SK-N-SH (cell line): ENCODE measurements at regions not wholly inside any gene's neighbourhood (a gene's known extent, or its start where the extent isn't known, plus 50 kb on each side); places are given as distances from the start of the nearest gene placed in this dataset.

Experiments used
- CTCF ChIA-PET: fragments of 300-600, 350-600 bp; formaldehyde crosslinking; extraction: SDS; loops from one replicate; lab custom pipeline; 2021; lab: Yijun Ruan, JAX
- POLR2A ChIA-PET: fragments of 350-600 bp; sonication (Branson Sonifier 250); formaldehyde crosslinking; extraction: SDS; loops from one replicate; lab custom pipeline; 2020; ENCODE audit warnings: antibody characterized with exemption, inconsistent platforms; lab: Yijun Ruan, JAX
- DNase-seq: peaks from one replicate; pipeline ENCODE4 v3.0.0; 2012
- H2AFZ ChIP-seq: fragments of 200-600 bp; sonication (generic); 2 replicates; pipeline ENCODE4 v1.8.1; 2016; ENCODE audit warnings: antibody characterized with exemption, mild to moderate bottlenecking, low read depth
- H3F3A ChIP-seq: fragments of 200-600 bp; sonication (generic); replicated peaks from 2 replicates; pipeline ENCODE3; 2016; ENCODE audit warnings: antibody characterized with exemption, mild to moderate bottlenecking; ENCODE audit not compliant: insufficient read depth
- H3K27ac ChIP-seq, 2 experiments: fragments of 200-500 bp in 1 of 2; fragments of 200-600 bp in 1 of 2; sonication (Bioruptor generic) in 1 of 2; sonication (generic), shearing (Covaris generic) in 1 of 2; 2 replicates each; pipeline versions ENCODE4 v1.5.1 to v1.6.1; 2014 to 2016; ENCODE audit warnings: low read depth in 2 of 2, inconsistent platforms in 1 of 2, low read length in 1 of 2, mild to moderate bottlenecking in 1 of 2, mixed read lengths in 1 of 2
- H3K27me3 ChIP-seq: fragments of 200-600 bp; sonication (generic), shearing (Covaris generic); 2 replicates; pipeline ENCODE4 v1.6.1; 2016; ENCODE audit warnings: mixed run types; ENCODE audit not compliant: insufficient read depth
- H3K36me3 ChIP-seq, 2 experiments: fragments of 200-500 bp in 1 of 2; fragments of 200-600 bp in 1 of 2; sonication (Bioruptor generic) in 1 of 2; sonication (generic) in 1 of 2; replicated peaks in 1 of 2; 2 replicates each; pipeline versions ENCODE3 to v1.5.1; 2014 to 2016; ENCODE audit warnings: low read length in 1 of 2, mild to moderate bottlenecking in 1 of 2; ENCODE audit not compliant: insufficient read depth in 2 of 2, control insufficient read depth in 1 of 2
- H3K4me1 ChIP-seq, 2 experiments: fragments of 200-500 bp in 1 of 2; fragments of 200-600 bp in 1 of 2; sonication (Bioruptor generic) in 1 of 2; sonication (generic), shearing (Covaris generic) in 1 of 2; 2 replicates each; pipeline versions ENCODE4 v1.5.1 to v1.6.1; 2014 to 2016; ENCODE audit warnings: low read depth in 1 of 2, low read length in 1 of 2, mixed run types in 1 of 2; ENCODE audit not compliant: insufficient read depth in 2 of 2, control insufficient read depth in 1 of 2
- H3K4me2 ChIP-seq: fragments of 200-600 bp; sonication (generic), shearing (Covaris generic); 2 replicates; pipeline ENCODE4 v1.6.1; 2017; ENCODE audit warnings: mixed run types
- H3K4me3 ChIP-seq, 2 experiments: fragments of 200-500 bp in 1 of 2; fragments of 200-600 bp in 1 of 2; sonication (Bioruptor generic) in 1 of 2; sonication (generic), shearing (Covaris generic) in 1 of 2; 2 replicates each; pipeline versions ENCODE4 v1.5.1 to v1.8.1; 2014 to 2016; ENCODE audit warnings: low read depth in 2 of 2, inconsistent platforms in 1 of 2, low read length in 1 of 2, mild to moderate bottlenecking in 1 of 2, mixed read lengths in 1 of 2, moderate library complexity in 1 of 2
- H3K79me2 ChIP-seq: fragments of 200-600 bp; sonication (generic); 2 replicates; pipeline ENCODE4 v1.8.1; 2017; ENCODE audit warnings: mild to moderate bottlenecking; ENCODE audit not compliant: insufficient read depth
- H3K9ac ChIP-seq: fragments of 200-600 bp; sonication (generic); 2 replicates; pipeline ENCODE4 v1.6.1; 2017; ENCODE audit warnings: mixed run types
- H3K9me2 ChIP-seq: fragments of 200-600 bp; sonication (generic); 2 replicates; pipeline ENCODE4 v1.6.1; 2017; ENCODE audit warnings: mixed run types
- H3K9me3 ChIP-seq: fragments of 200-600 bp; sonication (generic); 2 replicates; pipeline ENCODE4 v1.6.1; 2017; ENCODE audit warnings: mixed run types, mild to moderate bottlenecking, moderate library complexity
- H4K20me1 ChIP-seq: fragments of 200-600 bp; sonication (generic); 2 replicates; pipeline ENCODE4 v1.6.1; 2017; ENCODE audit warnings: mild to moderate bottlenecking, mixed run types; ENCODE audit not compliant: insufficient read depth
- ELF1 ChIP-seq: IDR thresholded peaks from 2 replicates; pipeline ENCODE4 v1.4.0; 2012
- EP300 ChIP-seq, 2 experiments: IDR thresholded peaks; 2 replicates each; pipeline versions ENCODE4 v1.4.0 to v1.6.1; 2012; ENCODE audit warnings: borderline replicate concordance in 1 of 2, low read depth in 1 of 2, low read length in 1 of 2
- EZH2phosphoT487 ChIP-seq: fragments of 200-600 bp; sonication (generic); IDR thresholded peaks from 2 replicates; pipeline ENCODE4 v1.6.1; 2017; ENCODE audit warnings: low read depth, mixed run types, mild to moderate bottlenecking, antibody characterized with exemption, moderate library complexity, borderline replicate concordance
- FOXJ3 ChIP-seq: sonication (generic); formaldehyde crosslinking; IDR thresholded peaks from 2 replicates; pipeline ENCODE4 v1.5.1; 2020; ENCODE audit warnings: mild to moderate bottlenecking, missing genetic modification reagents
- GATA2 ChIP-seq: sonication (generic); formaldehyde crosslinking; IDR thresholded peaks from 2 replicates; pipeline ENCODE4 v1.5.0; 2020; ENCODE audit warnings: mild to moderate bottlenecking, missing genetic modification reagents
- JUND ChIP-seq: IDR thresholded peaks from 2 replicates; pipeline ENCODE4 v1.4.0; 2012
- NFIC ChIP-seq: IDR thresholded peaks from 2 replicates; pipeline ENCODE4 v1.4.0; 2012; ENCODE audit warnings: borderline replicate concordance
- NRF1 ChIP-seq: IDR thresholded peaks from 2 replicates; pipeline ENCODE4 v1.6.1; 2012; ENCODE audit warnings: low read depth, mild to moderate bottlenecking, low read length
- POLR2AphosphoS5 ChIP-seq: IDR thresholded peaks from 2 replicates; pipeline ENCODE4 v1.6.1; 2012; ENCODE audit warnings: low read depth, low read length
- RCOR1 ChIP-seq: fragments of 150-350 bp; IDR thresholded peaks from 2 replicates; pipeline ENCODE4 v1.6.1; 2017; ENCODE audit warnings: antibody characterized with exemption, low read length
- RFX5 ChIP-seq: IDR thresholded peaks from 2 replicates; pipeline ENCODE4 v1.6.1; 2012; ENCODE audit warnings: mild to moderate bottlenecking, improper control_type of control experiment, low read length
- SMC3 ChIP-seq: IDR thresholded peaks from 2 replicates; pipeline ENCODE4 v1.6.1; 2012; ENCODE audit warnings: low read depth, low read length, improper control_type of control experiment
- YY1 ChIP-seq: IDR thresholded peaks from 2 replicates; pipeline ENCODE4 v1.4.0; 2012; ENCODE audit warnings: low read depth, mild to moderate bottlenecking
- TF ChIP-seq, protein P1 (sequence below): IDR thresholded peaks from 2 replicates; pipeline ENCODE4 v1.4.0; 2012; ENCODE audit warnings: low read depth, borderline replicate concordance
- TF ChIP-seq, protein P2 (sequence below): fragments of 150-350 bp; IDR thresholded peaks from 2 replicates; pipeline ENCODE4 v1.6.1; 2016; ENCODE audit warnings: mild to moderate bottlenecking, low read depth, low read length
- TF ChIP-seq, protein P3 (sequence below): IDR thresholded peaks from 2 replicates; pipeline ENCODE4 v1.6.1; 2012; ENCODE audit warnings: mild to moderate bottlenecking, low read depth, low read length, moderate library complexity

DNA sequence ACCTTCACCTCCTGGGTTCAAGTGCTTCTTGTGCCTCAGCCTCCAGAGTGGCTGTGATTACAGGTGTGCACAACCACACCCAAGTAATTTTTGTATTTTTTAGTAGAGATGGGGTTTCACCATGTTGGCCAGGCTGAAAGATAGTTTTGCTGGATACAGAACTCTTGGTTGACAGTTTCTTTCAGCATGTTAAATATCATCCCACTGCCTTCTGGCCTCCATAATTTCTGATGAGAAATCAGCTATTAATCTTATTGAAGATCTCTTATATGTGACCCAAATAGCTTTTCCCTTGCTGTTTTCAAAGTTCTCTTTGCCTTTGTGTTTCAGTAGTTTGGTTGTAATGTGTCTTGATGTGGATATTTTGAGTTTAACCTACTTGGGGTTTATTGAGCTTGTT is 50.3 kb upstream of the BRD7 start:
- ChIA-PET POLR2A (interaction anchor here (0.6 kb wide), 1 partner anchor 367 kb away, joined by 3 read pairs; no protein-coding TSS in a partner anchor), CTCF (no interaction called here)
- Histone ChIP-seq H3F3A (no peaks in the 10 kb centered on the region), H4K20me1 (no peaks in the 10 kb centered on the region), H3K4me3 (no peak overlapping the region), H3K79me2 (no peaks in the 10 kb centered on the region), H3K27me3 (no peaks in the 10 kb centered on the region), H3K9me3 (peaks cover 25% of the 10 kb centered on the region), H3K36me3 (no peaks in the 10 kb centered on the region), H3K4me2 (no peak overlapping the region), H3K9ac (no peak overlapping the region), H2AFZ (no peak overlapping the region), H3K9me2 (no peaks in the 10 kb centered on the region), H3K4me1 (peaks cover 0 to 8% of the 10 kb centered on the region in 2 experiments; a peak in 1 of 4 replicates), H3K27ac (no peak overlapping the region)
- TF ChIP-seq FOXJ3 (no peak), GATA2 (CRISPR knock-in tag) (no peak), POLR2AphosphoS5 (no peak), RFX5 (no peak), EZH2phosphoT487 (no peak), NFIC (no peak), JUND (no peak), YY1 (no peak), RCOR1 (no peak), ELF1 (no peak), EP300 (IDR thresholded peaks at IDR 0.05; ENCODE audit: borderline replicate concordance in 1 of 2, low read depth in 1 of 2, low read length in 1 of 2) (no peak), NRF1 (no peak), SMC3 (no peak)
- TF ChIP-seq, protein P1, sequence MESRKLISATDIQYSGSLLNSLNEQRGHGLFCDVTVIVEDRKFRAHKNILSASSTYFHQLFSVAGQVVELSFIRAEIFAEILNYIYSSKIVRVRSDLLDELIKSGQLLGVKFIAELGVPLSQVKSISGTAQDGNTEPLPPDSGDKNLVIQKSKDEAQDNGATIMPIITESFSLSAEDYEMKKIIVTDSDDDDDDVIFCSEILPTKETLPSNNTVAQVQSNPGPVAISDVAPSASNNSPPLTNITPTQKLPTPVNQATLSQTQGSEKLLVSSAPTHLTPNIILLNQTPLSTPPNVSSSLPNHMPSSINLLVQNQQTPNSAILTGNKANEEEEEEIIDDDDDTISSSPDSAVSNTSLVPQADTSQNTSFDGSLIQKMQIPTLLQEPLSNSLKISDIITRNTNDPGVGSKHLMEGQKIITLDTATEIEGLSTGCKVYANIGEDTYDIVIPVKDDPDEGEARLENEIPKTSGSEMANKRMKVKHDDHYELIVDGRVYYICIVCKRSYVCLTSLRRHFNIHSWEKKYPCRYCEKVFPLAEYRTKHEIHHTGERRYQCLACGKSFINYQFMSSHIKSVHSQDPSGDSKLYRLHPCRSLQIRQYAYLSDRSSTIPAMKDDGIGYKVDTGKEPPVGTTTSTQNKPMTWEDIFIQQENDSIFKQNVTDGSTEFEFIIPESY: no peak
- TF ChIP-seq, protein P2, sequence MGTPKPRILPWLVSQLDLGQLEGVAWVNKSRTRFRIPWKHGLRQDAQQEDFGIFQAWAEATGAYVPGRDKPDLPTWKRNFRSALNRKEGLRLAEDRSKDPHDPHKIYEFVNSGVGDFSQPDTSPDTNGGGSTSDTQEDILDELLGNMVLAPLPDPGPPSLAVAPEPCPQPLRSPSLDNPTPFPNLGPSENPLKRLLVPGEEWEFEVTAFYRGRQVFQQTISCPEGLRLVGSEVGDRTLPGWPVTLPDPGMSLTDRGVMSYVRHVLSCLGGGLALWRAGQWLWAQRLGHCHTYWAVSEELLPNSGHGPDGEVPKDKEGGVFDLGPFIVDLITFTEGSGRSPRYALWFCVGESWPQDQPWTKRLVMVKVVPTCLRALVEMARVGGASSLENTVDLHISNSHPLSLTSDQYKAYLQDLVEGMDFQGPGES: no peak
- TF ChIP-seq, protein P3, sequence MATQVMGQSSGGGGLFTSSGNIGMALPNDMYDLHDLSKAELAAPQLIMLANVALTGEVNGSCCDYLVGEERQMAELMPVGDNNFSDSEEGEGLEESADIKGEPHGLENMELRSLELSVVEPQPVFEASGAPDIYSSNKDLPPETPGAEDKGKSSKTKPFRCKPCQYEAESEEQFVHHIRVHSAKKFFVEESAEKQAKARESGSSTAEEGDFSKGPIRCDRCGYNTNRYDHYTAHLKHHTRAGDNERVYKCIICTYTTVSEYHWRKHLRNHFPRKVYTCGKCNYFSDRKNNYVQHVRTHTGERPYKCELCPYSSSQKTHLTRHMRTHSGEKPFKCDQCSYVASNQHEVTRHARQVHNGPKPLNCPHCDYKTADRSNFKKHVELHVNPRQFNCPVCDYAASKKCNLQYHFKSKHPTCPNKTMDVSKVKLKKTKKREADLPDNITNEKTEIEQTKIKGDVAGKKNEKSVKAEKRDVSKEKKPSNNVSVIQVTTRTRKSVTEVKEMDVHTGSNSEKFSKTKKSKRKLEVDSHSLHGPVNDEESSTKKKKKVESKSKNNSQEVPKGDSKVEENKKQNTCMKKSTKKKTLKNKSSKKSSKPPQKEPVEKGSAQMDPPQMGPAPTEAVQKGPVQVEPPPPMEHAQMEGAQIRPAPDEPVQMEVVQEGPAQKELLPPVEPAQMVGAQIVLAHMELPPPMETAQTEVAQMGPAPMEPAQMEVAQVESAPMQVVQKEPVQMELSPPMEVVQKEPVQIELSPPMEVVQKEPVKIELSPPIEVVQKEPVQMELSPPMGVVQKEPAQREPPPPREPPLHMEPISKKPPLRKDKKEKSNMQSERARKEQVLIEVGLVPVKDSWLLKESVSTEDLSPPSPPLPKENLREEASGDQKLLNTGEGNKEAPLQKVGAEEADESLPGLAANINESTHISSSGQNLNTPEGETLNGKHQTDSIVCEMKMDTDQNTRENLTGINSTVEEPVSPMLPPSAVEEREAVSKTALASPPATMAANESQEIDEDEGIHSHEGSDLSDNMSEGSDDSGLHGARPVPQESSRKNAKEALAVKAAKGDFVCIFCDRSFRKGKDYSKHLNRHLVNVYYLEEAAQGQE: no peak
- no peak for DNase-seq
